NCI-H1436 treated with DMSO at 0.1 percent for 48 hours (cell line): ENCODE measurements at regions not wholly inside any gene's neighbourhood (a gene's known extent, or its start where the extent isn't known, plus 50 kb on each side); places are given as distances from the start of the nearest gene placed in this dataset.

Source experiments
- DNase-seq: peaks from one replicate; lab custom pipeline; 2025; lab: John Stamatoyannopoulos, UW

- DNase-seq: no peak
These were observed 199.4 kb downstream of the KLF12 start for GRCh38 chr13:73934771-73935170.

DNA sequence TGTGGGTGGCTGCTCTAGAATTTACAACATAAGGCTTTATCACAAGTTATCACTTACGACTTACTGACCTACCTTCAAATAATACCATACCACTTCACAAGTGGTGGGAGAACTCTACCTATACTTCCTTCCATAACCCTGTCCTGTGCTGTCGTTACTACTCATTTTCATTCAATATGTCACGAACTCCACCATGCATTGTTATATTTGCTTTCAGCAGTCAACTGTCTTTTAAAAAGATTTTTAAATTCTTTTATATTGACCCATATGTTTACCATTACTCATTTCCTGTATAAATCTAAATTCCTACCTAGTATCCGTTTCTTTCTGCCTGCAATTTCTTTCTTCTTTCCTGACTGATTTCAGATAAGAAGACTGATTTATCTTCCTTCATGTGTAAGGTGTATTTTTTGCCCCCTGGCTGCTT is 200.0 kb downstream of the KLF12 start:
- DNase-seq: no peak

- DNase-seq: no peak
These were observed 200.4 kb downstream of the KLF12 start for GRCh38 chr13:73933795-73934194.

- DNase-seq: no peak
These were observed 202.1 kb downstream of the KLF12 start for GRCh38 chr13:73932091-73932490.

- DNase-seq: no peak
These were observed 204.8 kb downstream of the KLF12 start for GRCh38 chr13:73929287-73929932.

- no peak for DNase-seq
These were observed 209.6 kb downstream of the KLF12 start for GRCh38 chr13:73924607-73925006.

DNA sequence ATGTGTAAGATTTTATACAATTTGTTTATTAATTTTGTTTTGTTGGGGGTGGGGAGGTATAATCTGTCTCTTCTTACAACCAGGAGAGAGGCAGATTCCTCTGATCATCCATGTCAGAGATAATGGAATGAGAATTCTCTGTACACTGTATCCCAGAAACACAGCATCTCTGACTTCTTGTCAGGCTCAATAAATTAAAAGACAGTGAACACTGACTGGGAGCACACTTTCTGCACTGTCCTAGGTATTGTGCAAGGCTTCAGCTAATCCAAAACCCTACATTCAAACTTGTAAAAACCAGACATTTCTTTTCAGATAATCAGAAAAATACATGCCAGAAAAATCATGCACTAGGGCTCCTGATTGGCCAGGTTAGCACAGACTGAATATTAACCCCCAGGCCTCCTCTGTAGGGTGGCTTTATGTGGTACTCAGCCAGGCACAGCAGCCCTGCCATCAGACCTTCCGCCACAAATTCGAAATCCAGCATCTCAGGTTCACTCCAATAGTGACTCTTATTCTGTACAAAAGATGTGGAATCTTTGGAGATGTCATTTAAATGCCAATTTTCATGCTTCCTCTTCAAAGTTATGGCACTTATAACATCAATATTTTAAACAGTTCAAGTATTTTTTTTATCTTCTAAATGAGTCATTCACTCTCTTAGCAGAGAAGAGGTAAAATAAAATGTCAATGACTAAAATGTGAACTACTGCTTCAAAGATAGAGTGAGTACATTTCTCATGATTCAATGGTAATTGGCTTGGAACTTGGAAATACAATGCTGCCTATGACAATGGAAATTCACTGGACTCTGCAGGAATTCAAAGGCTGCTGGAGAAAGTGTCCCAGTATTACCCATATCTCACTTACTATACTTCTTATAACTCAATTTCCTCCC is 211.5 kb downstream of the KLF12 start:
- DNase-seq: no peak

GRCh38 chr13:73918691-73919090 is 215.5 kb downstream of the KLF12 start:
- DNase-seq: no peak

DNA sequence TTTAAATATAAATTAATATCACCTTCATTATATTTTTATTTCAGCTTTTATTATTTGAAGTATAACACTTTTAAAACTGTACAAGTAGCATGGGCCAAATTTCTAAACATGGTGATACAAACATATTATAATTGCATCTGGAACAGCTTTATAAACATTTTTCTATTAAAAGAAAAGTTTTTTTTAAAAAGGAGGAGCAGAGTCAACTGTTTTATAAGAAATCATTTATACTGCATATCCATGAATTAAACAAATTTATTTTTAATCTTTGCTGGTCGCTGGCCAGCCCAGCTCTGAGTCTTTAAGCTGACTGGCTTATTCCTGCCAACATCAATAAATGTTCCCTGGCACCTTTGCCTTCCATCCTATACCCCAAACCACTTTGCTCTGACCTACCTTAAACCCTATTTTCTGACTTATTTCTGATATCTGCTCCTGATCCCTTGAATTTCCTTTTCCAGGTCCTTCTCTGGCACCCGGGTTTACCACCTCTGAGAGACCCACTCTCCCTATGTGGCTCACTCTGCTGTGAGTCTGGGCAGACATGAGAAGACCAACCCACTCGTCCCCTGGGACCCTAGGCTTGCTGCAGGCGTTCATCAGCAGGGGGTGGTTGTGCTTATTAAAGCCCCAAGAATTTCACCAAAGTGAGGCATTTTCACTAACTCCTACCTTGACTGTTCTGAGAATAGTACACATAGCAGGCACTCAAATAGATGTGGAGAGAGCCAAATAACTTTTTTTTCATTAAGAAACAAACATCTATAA is 220.3 kb downstream of the KLF12 start:
- no peak for DNase-seq

DNA sequence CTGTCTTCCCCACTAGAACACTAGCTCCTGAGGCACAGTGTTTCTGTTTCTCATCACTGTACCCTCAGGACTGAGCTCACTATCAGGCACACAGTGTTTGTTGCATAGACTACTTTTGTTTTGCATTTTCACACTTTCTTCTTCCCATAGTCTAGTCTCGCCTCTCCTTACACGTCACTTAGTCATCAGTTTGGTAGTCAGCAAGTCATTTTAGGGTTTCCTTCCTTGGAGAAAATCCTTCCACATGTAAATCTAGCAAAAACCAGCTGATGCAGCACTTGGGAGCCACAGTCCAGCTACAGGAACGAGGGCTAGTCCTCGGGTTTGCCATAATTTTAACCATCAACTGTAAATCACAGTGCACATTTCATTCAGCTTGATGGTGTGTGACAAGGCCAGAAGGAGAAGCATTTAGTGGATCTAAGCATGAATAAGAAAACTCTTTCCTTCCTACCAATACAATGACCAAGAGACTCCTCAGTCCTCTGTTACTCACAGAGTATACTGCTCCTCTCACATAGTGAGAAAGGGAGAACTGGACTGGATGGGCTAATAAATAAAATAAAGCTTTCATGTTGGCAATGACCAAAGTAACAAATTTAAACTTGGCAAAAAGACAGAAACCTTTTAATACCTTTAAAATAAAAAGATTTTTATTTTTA is 221.0 kb downstream of the KLF12 start:
- DNase-seq: no peak

DNA sequence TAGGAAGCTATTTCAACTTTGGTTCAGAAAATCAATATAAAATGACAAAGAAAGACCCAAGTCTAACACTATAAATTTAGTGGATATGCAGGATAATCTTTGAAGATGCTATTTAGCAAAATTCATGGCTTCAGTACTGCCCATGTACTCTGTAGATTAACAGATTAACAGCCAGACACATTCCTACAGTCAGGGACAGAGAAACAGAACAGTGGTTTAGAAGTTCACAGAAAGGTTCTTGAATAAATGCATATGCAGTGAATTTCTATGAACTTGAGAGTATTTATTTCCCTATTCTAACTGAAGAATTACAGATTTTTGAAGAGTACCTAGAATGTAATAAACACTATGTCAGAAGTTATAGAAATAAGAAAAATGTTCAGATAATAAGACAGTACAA is 222.8 kb downstream of the KLF12 start:
- no peak for DNase-seq

- DNase-seq: no peak
These were observed 223.5 kb downstream of the KLF12 start for GRCh38 chr13:73910733-73911132.

DNA sequence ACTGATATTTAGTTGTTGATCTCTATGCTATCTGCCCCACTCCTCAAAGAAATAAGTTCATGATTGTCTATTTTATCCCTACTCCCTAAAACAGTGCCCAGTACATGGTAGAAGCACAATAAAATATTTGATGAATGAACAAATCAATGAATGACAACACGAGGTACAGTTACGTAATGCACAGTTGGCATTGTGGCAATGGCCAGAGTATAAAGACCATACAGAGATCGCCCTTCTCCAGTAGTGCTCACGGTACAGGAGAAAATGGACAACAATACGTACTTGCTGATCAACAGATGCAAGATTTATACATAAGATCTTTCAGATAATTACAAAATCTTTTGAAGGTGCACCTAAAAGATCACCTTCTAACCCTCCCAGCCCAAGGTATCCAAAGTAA is 225.4 kb downstream of the KLF12 start:
- no peak for DNase-seq

DNA sequence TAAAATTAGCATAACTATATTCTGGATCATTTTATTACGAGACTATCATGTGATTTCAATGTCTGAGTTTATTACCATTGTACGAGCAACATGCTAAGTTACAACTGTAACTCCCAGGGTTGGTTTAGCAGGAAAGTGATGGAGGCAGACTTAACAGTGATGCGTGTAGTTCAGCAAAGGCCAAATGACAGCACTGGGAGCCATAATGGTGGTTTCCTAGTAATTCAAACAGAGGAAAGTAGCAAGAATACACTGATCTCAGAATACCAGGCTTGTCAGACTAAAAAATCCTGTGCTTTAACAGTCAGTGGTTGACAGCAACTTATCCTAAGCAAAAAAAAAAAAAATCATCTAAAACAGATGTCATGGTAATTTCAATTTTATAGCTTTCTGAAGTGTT is 229.6 kb downstream of the KLF12 start:
- no peak for DNase-seq

GRCh38 chr13:73903561-73903960 is 230.6 kb downstream of the KLF12 start:
- no peak for DNase-seq

DNA sequence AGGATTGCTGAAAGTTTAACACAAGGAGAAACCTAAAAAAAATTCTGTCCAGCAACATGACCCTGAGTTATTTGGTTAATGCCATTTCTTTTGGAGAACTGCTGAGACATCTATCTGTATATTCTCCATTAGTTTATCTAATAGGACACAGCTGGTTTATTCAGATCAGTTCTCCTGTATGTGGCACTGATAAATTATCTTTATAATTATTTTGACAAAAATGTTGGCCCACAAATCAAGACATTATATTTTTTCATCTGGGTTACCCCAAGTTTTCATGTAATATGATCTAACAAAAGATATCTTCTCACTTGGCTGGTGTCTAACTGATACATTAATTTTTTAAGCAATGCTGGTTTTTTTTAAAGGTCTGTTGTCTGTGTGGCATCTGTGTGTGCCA is 231.4 kb downstream of the KLF12 start:
- DNase-seq: no peak

DNA sequence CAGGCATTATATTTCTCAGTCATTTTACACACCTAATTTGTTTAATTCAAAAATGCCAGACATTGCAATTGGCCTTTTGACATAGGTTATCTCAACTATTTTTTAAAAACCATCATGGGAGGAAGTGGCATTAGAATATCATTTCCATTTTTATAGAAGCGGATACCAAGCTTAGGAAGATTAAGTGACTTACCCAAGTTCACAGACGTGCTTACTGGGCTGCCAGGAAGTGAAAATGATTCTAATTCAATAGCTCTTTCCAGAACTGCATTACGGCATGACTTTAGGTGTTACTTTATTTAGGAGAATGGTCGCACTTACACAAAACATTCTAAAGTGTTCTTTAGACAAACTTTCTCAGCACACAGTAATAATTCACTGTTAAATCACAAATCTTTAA is 231.9 kb downstream of the KLF12 start:
- no peak for DNase-seq

DNA sequence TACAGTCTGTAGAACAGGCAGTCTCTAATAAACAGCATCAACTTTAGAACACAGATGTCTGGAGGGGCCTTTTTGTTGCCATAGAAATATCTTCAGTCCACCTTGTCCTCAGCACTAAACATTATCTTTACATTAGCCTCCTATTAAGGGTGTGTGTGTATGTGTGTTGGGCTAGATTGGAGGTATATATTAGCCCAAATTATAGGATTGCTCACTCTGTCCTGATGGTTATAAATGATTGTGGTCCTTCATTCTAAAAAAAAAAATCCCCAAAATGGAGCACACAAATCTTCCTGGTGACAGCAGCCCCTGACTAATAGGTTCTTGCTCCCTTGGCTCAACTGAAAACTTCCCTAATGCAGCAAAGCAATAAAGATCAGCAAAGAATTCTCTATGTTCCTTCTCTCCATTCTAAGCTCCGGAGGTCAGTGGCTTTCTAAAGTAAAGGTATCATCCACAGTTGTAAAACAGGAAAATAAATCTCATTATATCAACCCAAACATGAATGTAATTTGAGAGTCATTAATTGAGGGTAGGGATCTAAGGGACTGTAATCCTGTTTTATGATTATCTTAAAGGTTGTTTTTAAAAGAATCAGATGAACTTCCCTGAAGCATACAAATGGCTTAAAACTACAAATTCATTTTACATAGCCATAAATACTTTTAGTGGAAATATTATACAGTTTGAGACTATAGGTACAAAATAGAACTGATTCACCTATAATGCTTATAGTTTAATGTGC is 232.7 kb downstream of the KLF12 start:
- DNase-seq: no peak

DNA sequence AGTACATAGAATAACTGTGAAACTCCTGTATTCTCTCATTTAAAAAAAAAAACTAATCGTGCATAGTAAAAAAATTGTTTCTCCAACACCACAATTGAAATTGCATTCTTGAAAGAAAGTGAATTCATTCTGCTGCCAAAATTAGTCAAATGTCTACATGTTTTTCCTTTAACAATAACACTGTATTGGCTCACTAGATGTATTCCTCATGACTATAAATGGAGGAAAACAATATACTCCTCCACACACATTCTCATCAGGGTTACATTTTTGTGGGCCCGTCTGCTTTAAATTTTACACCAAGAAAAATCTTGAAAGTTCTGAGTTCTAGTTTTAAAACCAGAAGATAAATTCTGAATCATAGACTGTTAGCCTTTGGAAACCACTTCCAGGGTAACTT is 233.6 kb downstream of the KLF12 start:
- DNase-seq: no peak

DNA sequence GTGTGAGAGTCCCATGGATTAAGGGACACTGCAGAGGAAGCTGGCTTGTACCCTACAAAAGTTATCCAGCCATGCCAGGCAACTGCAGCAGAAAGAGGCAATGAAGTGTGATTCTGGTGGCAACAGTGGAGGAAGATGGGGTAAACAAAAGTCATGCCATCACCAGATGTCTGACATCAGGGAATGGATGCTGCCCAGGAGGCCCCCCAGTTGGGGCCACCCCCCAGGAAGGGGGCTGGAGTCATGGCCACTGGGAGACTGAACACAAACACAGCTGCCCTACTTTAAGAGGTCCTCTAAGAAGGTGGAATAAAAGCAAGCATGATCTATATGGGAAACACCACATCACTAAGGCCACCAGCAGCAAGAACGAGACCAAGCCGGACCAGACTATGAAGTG is 235.3 kb downstream of the KLF12 start:
- DNase-seq: no peak

DNA sequence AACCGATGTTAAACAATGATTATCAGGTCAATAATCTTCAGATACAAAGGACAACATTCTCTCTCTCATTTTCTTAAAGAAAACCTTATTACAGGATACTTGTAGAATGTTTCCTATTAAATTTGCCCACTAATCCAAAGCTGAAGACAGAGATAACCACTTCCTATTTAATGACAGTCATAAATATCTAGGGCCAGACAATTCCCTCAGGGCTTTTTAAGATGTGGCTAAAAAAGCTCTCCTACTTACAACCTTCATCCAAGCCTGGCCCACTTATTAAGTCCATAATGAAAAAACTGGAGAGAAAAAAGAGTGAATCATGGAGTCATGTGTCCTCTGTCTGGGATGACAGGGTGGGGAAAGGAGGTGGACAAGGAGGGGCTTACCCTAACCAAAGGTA is 235.9 kb downstream of the KLF12 start:
- DNase-seq: no peak
